H1 (cell line): ENCODE measurements at regions not wholly inside any gene's neighbourhood (a gene's known extent, or its start where the extent isn't known, plus 50 kb on each side); places are given as distances from the start of the nearest gene placed in this dataset.

Source experiments
- CTCF ChIA-PET: fragments of 300-600 bp; sonication (Branson Sonifier 250); formaldehyde crosslinking; loops from one replicate; lab custom pipeline; 2021; ENCODE audit not compliant: partially characterized antibody; lab: Charles Lee
- POLR2A ChIA-PET: fragments of 300-600 bp; sonication (Branson Sonifier 250); formaldehyde crosslinking; loops from one replicate; lab custom pipeline; 2021; ENCODE audit warnings: inconsistent platforms; ENCODE audit not compliant: partially characterized antibody; lab: Charles Lee
- DNase-seq, 2 experiments: peaks; one replicate each; pipeline versions ENCODE4 v3.0.0 to v3.0.0-alpha.2; 2010 to 2022; ENCODE audit warnings: low spot score in 2 of 2, low read depth in 1 of 2, mixed read lengths in 1 of 2
- FAIRE-seq: peaks from 2 replicates; lab custom pipeline; 2011; peaks lifted over from hg19 to GRCh38; lab: Jason Lieb, UNC
- H2AFZ ChIP-seq: 2 replicates; pipeline ENCODE4 v1.8.1; 2012; ENCODE audit warnings: low read length, inconsistent platforms
- H2AK5ac ChIP-seq: 2 replicates; pipeline ENCODE4 v1.6.1; 2013; ENCODE audit warnings: low read depth, low read length
- H2BK120ac ChIP-seq: replicated peaks from 2 replicates; pipeline ENCODE3; 2013; ENCODE audit warnings: low read depth, low read length, inconsistent platforms
- H2BK12ac ChIP-seq: 2 replicates; pipeline ENCODE4 v1.6.1; 2013; ENCODE audit warnings: low read depth, low read length
- H2BK15ac ChIP-seq: 2 replicates; pipeline ENCODE4 v1.6.1; 2013; ENCODE audit warnings: low read length
- H2BK20ac ChIP-seq: 2 replicates; pipeline ENCODE4 v1.6.1; 2013; ENCODE audit warnings: low read length
- H2BK5ac ChIP-seq: 2 replicates; pipeline ENCODE4 v1.6.1; 2013; ENCODE audit warnings: low read depth, low read length
- H3K14ac ChIP-seq: 2 replicates; pipeline ENCODE4 v1.6.1; 2013; ENCODE audit warnings: inconsistent platforms; ENCODE audit not compliant: insufficient read length
- H3K18ac ChIP-seq: 2 replicates; pipeline ENCODE4 v1.6.1; 2013; ENCODE audit warnings: low read length; ENCODE audit errors: extremely low read depth
- H3K23ac ChIP-seq: 2 replicates; pipeline ENCODE4 v1.6.1; 2013; ENCODE audit warnings: inconsistent platforms; ENCODE audit not compliant: insufficient read length
- H3K23me2 ChIP-seq: 2 replicates; pipeline ENCODE4 v1.6.1; 2013; ENCODE audit warnings: low read depth, low read length
- H3K27ac ChIP-seq: 2 replicates; pipeline ENCODE4 v1.6.1; 2011; ENCODE audit warnings: low read depth, low read length, inconsistent platforms
- H3K27me3 ChIP-seq, 4 experiments: replicated peaks in 1 of 4; 1 replicate in 1 of 4; 2 replicates in 3 of 4; pipeline versions ENCODE4 v1.6.1 to v1.8.1; 2011 to 2013; ENCODE audit warnings: low read length in 3 of 4, mild to moderate bottlenecking in 3 of 4, inconsistent platforms in 2 of 4, mixed read lengths in 2 of 4, moderate library complexity in 1 of 4; ENCODE audit not compliant: control insufficient read depth in 3 of 4, insufficient read depth in 3 of 4; ENCODE audit errors: extremely low read depth in 1 of 4
- H3K36me3 ChIP-seq, 4 experiments: 2 replicates each; pipeline versions ENCODE4 v1.6.1 to v1.8.1; 2011 to 2013; ENCODE audit warnings: mild to moderate bottlenecking in 4 of 4, low read length in 3 of 4, moderate library complexity in 2 of 4, control low read depth in 1 of 4, inconsistent platforms in 1 of 4; ENCODE audit not compliant: insufficient read depth in 4 of 4, control insufficient read depth in 2 of 4
- H3K4ac ChIP-seq: replicated peaks from 2 replicates; pipeline ENCODE3; 2013; ENCODE audit warnings: low read length, low read depth, mixed read lengths, inconsistent platforms; ENCODE audit not compliant: insufficient read length
- H3K4me1 ChIP-seq, 4 experiments: replicated peaks in 1 of 4; 1 replicate in 1 of 4; 2 replicates in 3 of 4; pipeline versions ENCODE4 v1.6.1 to v1.8.1; 2011 to 2013; ENCODE audit warnings: low read length in 3 of 4, inconsistent platforms in 2 of 4, mixed read lengths in 1 of 4; ENCODE audit not compliant: insufficient read depth in 4 of 4, control insufficient read depth in 3 of 4
- H3K4me2 ChIP-seq, 2 experiments: 2 replicates each; pipeline versions ENCODE4 v1.6.1 to v1.8.1; 2011 to 2013; ENCODE audit warnings: low read depth in 2 of 2, low read length in 2 of 2, control low read depth in 1 of 2, inconsistent platforms in 1 of 2, mild to moderate bottlenecking in 1 of 2; ENCODE audit not compliant: insufficient read depth in 1 of 2
- H3K4me3 ChIP-seq, 4 experiments: fragments of 200-600, 300-600 bp in 1 of 4; sonication (generic), shearing (Covaris generic), sonication (Bioruptor Twin) in 1 of 4; 2 replicates each; pipeline versions ENCODE4 v1.5.1 to v1.8.1; 2011 to 2016; ENCODE audit warnings: low read length in 4 of 4, low read depth in 3 of 4, control low read depth in 2 of 4, inconsistent platforms in 2 of 4, mild to moderate bottlenecking in 2 of 4, mixed read lengths in 1 of 4, moderate library complexity in 1 of 4; ENCODE audit not compliant: insufficient read depth in 2 of 4; ENCODE audit errors: extremely low read depth in 1 of 4
- H3K56ac ChIP-seq: replicated peaks from 2 replicates; pipeline ENCODE3; 2013; ENCODE audit warnings: low read depth, mild to moderate bottlenecking, mixed read lengths, low read length, inconsistent platforms; ENCODE audit not compliant: insufficient read length
- H3K79me1 ChIP-seq: 2 replicates; pipeline ENCODE4 v1.6.1; 2013; ENCODE audit warnings: low read depth, low read length, control low read depth
- H3K79me2 ChIP-seq, 2 experiments: 2 replicates each; pipeline versions ENCODE4 v1.6.1 to v1.8.1; 2012 to 2013; ENCODE audit warnings: low read length in 2 of 2, mild to moderate bottlenecking in 2 of 2, inconsistent platforms in 1 of 2; ENCODE audit not compliant: insufficient read depth in 2 of 2, control insufficient read depth in 1 of 2
- H3K9ac ChIP-seq, 4 experiments: replicated peaks in 1 of 4; 1 replicate in 1 of 4; 2 replicates in 3 of 4; pipeline versions ENCODE4 v1.6.1 to v1.8.1; 2011 to 2013; ENCODE audit warnings: low read depth in 3 of 4, low read length in 3 of 4, control low read depth in 2 of 4, mild to moderate bottlenecking in 2 of 4, moderate library complexity in 2 of 4, inconsistent platforms in 1 of 4; ENCODE audit errors: extremely low read depth in 1 of 4
- H3K9me3 ChIP-seq, 2 experiments: 2 replicates each; pipeline versions ENCODE4 v1.6.1 to v1.8.1; 2012 to 2013; ENCODE audit warnings: mild to moderate bottlenecking in 2 of 2, moderate library complexity in 2 of 2, control low read depth in 1 of 2, inconsistent platforms in 1 of 2, low read depth in 1 of 2, low read length in 1 of 2, mixed read lengths in 1 of 2; ENCODE audit not compliant: insufficient read depth in 2 of 2
- H4K20me1 ChIP-seq, 2 experiments: replicated peaks in 1 of 2; 2 replicates each; pipeline versions ENCODE3 to v1.8.1; 2011 to 2013; ENCODE audit warnings: inconsistent platforms in 2 of 2, low read length in 2 of 2, mild to moderate bottlenecking in 1 of 2; ENCODE audit not compliant: insufficient read depth in 2 of 2, control insufficient read depth in 1 of 2
- H4K5ac ChIP-seq: 2 replicates; pipeline ENCODE4 v1.6.1; 2013; ENCODE audit warnings: low read length, low read depth, mixed read lengths, inconsistent platforms; ENCODE audit not compliant: insufficient read length
- H4K8ac ChIP-seq: 2 replicates; pipeline ENCODE4 v1.8.0; 2013; ENCODE audit warnings: mild to moderate bottlenecking, moderate library complexity, low read length, inconsistent platforms; ENCODE audit not compliant: insufficient read depth; ENCODE audit errors: extremely low read depth
- H4K91ac ChIP-seq: replicated peaks from 2 replicates; pipeline ENCODE3; 2013; ENCODE audit warnings: low read length, mixed read lengths, inconsistent platforms; ENCODE audit not compliant: insufficient read length
- BRCA1 ChIP-seq: IDR thresholded peaks from 2 replicates; pipeline ENCODE4 v1.6.1; 2012; ENCODE audit warnings: low read depth, low read length, improper control_type of control experiment
- CHD2 ChIP-seq: IDR thresholded peaks from 2 replicates; pipeline ENCODE4 v1.6.1; 2012; ENCODE audit warnings: low read length, improper control_type of control experiment
- CTBP2 ChIP-seq: IDR thresholded peaks from 2 replicates; pipeline ENCODE4 v1.7.0; 2011; ENCODE audit warnings: borderline replicate concordance, mild to moderate bottlenecking, moderate library complexity, mixed read lengths, low read length; ENCODE audit not compliant: insufficient read depth, insufficient read length
- GTF2F1 ChIP-seq: IDR thresholded peaks from 2 replicates; pipeline ENCODE4 v1.6.1; 2012; ENCODE audit warnings: low read depth, low read length, improper control_type of control experiment, borderline replicate concordance
- HDAC6 ChIP-seq: IDR thresholded peaks from one replicate; pipeline ENCODE4 v1.7.1; 2012; ENCODE audit warnings: low read depth, mild to moderate bottlenecking, inconsistent platforms, low read length, moderate library complexity
- KDM5A ChIP-seq: fragments of 200-600 bp; IDR thresholded peaks from 2 replicates; pipeline ENCODE4 v1.7.1; 2012; ENCODE audit warnings: mild to moderate bottlenecking, low read length, inconsistent platforms, mixed read lengths
- PHF8 ChIP-seq: fragments of 200-600 bp; sonication (generic); conservative IDR thresholded peaks from 2 replicates; pipeline ENCODE4 v1.7.1; 2012; ENCODE audit warnings: low read depth, mild to moderate bottlenecking, inconsistent platforms, low read length, moderate library complexity
- POU5F1 ChIP-seq: IDR thresholded peaks from 2 replicates; pipeline ENCODE4 v1.6.1; 2011; ENCODE audit warnings: low read depth, mild to moderate bottlenecking, low read length, moderate library complexity
- SP4 ChIP-seq: IDR thresholded peaks from 2 replicates; pipeline ENCODE4 v1.6.1; 2012; ENCODE audit warnings: low read length, inconsistent platforms
- TAF7 ChIP-seq: optimal IDR thresholded peaks from 2 replicates; pipeline ENCODE3; 2011; ENCODE audit warnings: low read depth, mild to moderate bottlenecking, inconsistent platforms, low read length, moderate library complexity, borderline replicate concordance
- TCF12 ChIP-seq: IDR thresholded peaks from 2 replicates; pipeline ENCODE4 v1.6.1; 2011; ENCODE audit warnings: low read depth, mild to moderate bottlenecking, low read length
- ZNF274 ChIP-seq: IDR thresholded peaks from 2 replicates; pipeline ENCODE4 v1.7.0; 2012; ENCODE audit warnings: low read length, borderline replicate concordance; ENCODE audit errors: extremely low read depth
- WGBS, 2 experiments: shearing (Covaris generic) in 1 of 2; methylation state at CpG; one replicate each; pipeline versions ENCODE4 v1.1.6 to v1.1.7; 2013 to 2015; ENCODE audit warnings: low lambda C conversion rate in 2 of 2, mixed read lengths in 2 of 2, inconsistent platforms in 1 of 2, low coverage in 1 of 2, missing lambda C conversion rate in 1 of 2; ENCODE audit not compliant: insufficient replicate concordance in 2 of 2, insufficient coverage in 1 of 2, insufficient read length in 1 of 2; ENCODE audit errors: extremely low coverage in 1 of 2, missing lambda C conversion rate in 1 of 2; 5-methylcytosine and 5-hydroxymethylcytosine counted together
- TF ChIP-seq, protein P1 (sequence below): IDR thresholded peaks from 2 replicates; pipeline ENCODE4 v1.6.1; 2012; ENCODE audit warnings: inconsistent platforms
- TF ChIP-seq, protein P2 (sequence below): IDR thresholded peaks from 2 replicates; pipeline ENCODE4 v1.6.1; 2012; ENCODE audit warnings: low read length, inconsistent platforms

DNA sequence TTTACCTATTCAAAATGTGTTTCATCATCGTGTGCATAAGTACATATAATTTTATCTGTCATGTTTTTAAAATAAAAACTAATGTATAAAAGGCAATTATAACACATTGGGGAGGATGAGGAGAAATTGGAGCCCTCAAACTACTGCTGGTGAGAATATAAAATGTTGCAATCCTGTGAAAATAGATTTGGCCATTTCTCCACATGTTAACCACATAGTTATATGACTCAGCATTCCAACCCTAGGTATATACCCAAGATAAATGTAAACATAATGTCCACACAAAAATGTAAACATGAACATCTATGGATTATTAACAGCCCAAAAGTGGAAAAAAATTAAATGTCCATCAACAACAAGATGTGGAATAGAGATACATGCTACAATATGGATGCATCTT lies 928.0 kb upstream of the FAT3 start:
- no peak for DNase-seq
- Histone ChIP-seq H3K36me3 (no peaks in the 10 kb centered on the region), H3K18ac (no peak overlapping the region), H3K14ac (no peak overlapping the region), H2BK5ac (no peak overlapping the region), H2BK15ac (no peak overlapping the region), H3K4ac (no peak overlapping the region)
- TF ChIP-seq ZNF274 (no peak), HDAC6 (no peak), SP4 (no peak), PHF8 (no peak), CTBP2 (no peak), CHD2 (no peak), BRCA1 (no peak), TCF12 (no peak), GTF2F1 (no peak), TAF7 (no peak), POU5F1 (no peak), KDM5A (no peak)
- TF ChIP-seq, protein P1, sequence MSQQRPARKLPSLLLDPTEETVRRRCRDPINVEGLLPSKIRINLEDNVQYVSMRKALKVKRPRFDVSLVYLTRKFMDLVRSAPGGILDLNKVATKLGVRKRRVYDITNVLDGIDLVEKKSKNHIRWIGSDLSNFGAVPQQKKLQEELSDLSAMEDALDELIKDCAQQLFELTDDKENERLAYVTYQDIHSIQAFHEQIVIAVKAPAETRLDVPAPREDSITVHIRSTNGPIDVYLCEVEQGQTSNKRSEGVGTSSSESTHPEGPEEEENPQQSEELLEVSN: no peak
- TF ChIP-seq, protein P2, sequence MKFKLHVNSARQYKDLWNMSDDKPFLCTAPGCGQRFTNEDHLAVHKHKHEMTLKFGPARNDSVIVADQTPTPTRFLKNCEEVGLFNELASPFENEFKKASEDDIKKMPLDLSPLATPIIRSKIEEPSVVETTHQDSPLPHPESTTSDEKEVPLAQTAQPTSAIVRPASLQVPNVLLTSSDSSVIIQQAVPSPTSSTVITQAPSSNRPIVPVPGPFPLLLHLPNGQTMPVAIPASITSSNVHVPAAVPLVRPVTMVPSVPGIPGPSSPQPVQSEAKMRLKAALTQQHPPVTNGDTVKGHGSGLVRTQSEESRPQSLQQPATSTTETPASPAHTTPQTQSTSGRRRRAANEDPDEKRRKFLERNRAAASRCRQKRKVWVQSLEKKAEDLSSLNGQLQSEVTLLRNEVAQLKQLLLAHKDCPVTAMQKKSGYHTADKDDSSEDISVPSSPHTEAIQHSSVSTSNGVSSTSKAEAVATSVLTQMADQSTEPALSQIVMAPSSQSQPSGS: no peak
- TF ChIP-seq, all 59 proteins: peak for 0
- Histone ChIP-seq H3K56ac (no peak overlapping the region), H4K91ac (no peak overlapping the region), H3K4me2 (no peak overlapping the region), H4K5ac (no peak overlapping the region), H2BK120ac (no peak overlapping the region), H3K9me3 (no peaks in the 10 kb centered on the region), H2AFZ (no peak overlapping the region), H3K23ac (no peak overlapping the region), H3K4me1 (no peaks in the 10 kb centered on the region), H3K79me2 (no peaks in the 10 kb centered on the region), H4K20me1 (no peaks in the 10 kb centered on the region), H3K9ac (no peak overlapping the region), H4K8ac (no peak overlapping the region), H3K27ac (no peak overlapping the region), H3K27me3 (no peaks in the 10 kb centered on the region), H3K79me1 (no peaks in the 10 kb centered on the region), H3K4me3 (no peak overlapping the region), H3K23me2 (no peaks in the 10 kb centered on the region), H2BK12ac (no peak overlapping the region), H2AK5ac (no peak overlapping the region), H2BK20ac (no peak overlapping the region)
- WGBS, 2 experiments: 90% methylated on average over 1 of the region's 1 CpG; no CpG with 5 or more reads in 1 of the 2 experiments
- ChIA-PET CTCF (no interaction called here), POLR2A (no interaction called here)
- FAIRE-seq: no peak
